ENCODE measurements at regions not wholly inside any gene's neighbourhood (a gene's known extent, or its start where the extent isn't known, plus 50 kb on each side); places are given as distances from the start of the nearest gene placed in this dataset.
"Not testable (repeated sequence)": the region's sequence is repeated elsewhere in the genome, so short reads cannot be mapped to it uniquely, and the experiment has no call there.

- DNase-seq (ENCODE audit: low read depth in 2 of 2) = no peak
These were observed 101.9 kb downstream of the RGS21 start for GRCh38 chr1:192418552-192419285.

GRCh38 chr1:192430644-192431043 is 113.9 kb downstream of the RGS21 start:
- DNase-seq (ENCODE audit: low read depth in 2 of 2) = no peak

- DNase-seq (ENCODE audit: low read depth in 2 of 2) = no peak
These were observed 118.9 kb downstream of the RGS21 start for GRCh38 chr1:192435704-192436103.

- DNase-seq (ENCODE audit: low read depth in 2 of 2) = no peak
These were observed 119.8 kb downstream of the RGS21 start for GRCh38 chr1:192436441-192437078.

GRCh38 chr1:192438737-192439136 is 121.9 kb downstream of the RGS21 start:
- no peak for DNase-seq (ENCODE audit: low read depth in 2 of 2)

- DNase-seq (ENCODE audit: low read depth in 2 of 2) = no peak
These were observed 122.7 kb downstream of the RGS21 start for GRCh38 chr1:192439373-192440025.

- DNase-seq (ENCODE audit: low read depth in 2 of 2) = no peak
These were observed 124.7 kb downstream of the RGS21 start for GRCh38 chr1:192441492-192441891.

GRCh38 chr1:192442736-192443135 is 125.9 kb downstream of the RGS21 start:
- no peak for DNase-seq (ENCODE audit: low read depth in 2 of 2)

GRCh38 chr1:192443616-192444015 is 126.8 kb downstream of the RGS21 start:
- no peak for DNase-seq (ENCODE audit: low read depth in 2 of 2)

- no peak for DNase-seq (ENCODE audit: low read depth in 2 of 2)
These were observed 128.4 kb downstream of the RGS21 start for GRCh38 chr1:192445241-192445640.

- DNase-seq (ENCODE audit: low read depth in 2 of 2) = peak in 1 of 2 donors; percentile 23
These were observed 129.2 kb downstream of the RGS21 start for GRCh38 chr1:192445839-192446489.

GRCh38 chr1:192448026-192448578 is 127.5 kb upstream of the RGS1 start:
- DNase-seq (ENCODE audit: low read depth in 2 of 2) = no peak

- no peak for DNase-seq (ENCODE audit: low read depth in 2 of 2)
These were observed 122.1 kb upstream of the RGS1 start for GRCh38 chr1:192453360-192453992.

GRCh38 chr1:192459467-192459866 is 116.1 kb upstream of the RGS1 start:
- DNase-seq (ENCODE audit: low read depth in 2 of 2) = no peak

GRCh38 chr1:192461684-192462083 is 113.9 kb upstream of the RGS1 start:
- DNase-seq (ENCODE audit: low read depth in 2 of 2) = no peak

- no peak for DNase-seq (ENCODE audit: low read depth in 2 of 2)
These were observed 113.0 kb upstream of the RGS1 start for GRCh38 chr1:192462616-192463015.

- no peak for DNase-seq (ENCODE audit: low read depth in 2 of 2)
These were observed 111.9 kb upstream of the RGS1 start for GRCh38 chr1:192463661-192464060.

GRCh38 chr1:192465221-192465620 is 110.4 kb upstream of the RGS1 start:
- not testable (repeated sequence) for DNase-seq (ENCODE audit: low read depth in 2 of 2)

- DNase-seq (ENCODE audit: low read depth in 2 of 2) = no peak
These were observed 101.4 kb upstream of the RGS1 start for GRCh38 chr1:192474080-192474683.

- no peak for DNase-seq (ENCODE audit: low read depth in 2 of 2)
These were observed 100.2 kb upstream of the RGS1 start for GRCh38 chr1:192475329-192475728.

- no peak for DNase-seq (ENCODE audit: low read depth in 2 of 2)
These were observed 99.6 kb upstream of the RGS1 start for GRCh38 chr1:192475970-192476369.

Measured in stimulated activated CD8-positive, alpha-beta memory T cell treated with anti-CD3 and anti-CD28 coated beads, Interleukin-2, amount 100 ng/mL, for 48 hours (primary cell).